PFSK-1 (cell line): ENCODE measurements at regions not wholly inside any gene's neighbourhood (a gene's known extent, or its start where the extent isn't known, plus 50 kb on each side); places are given as distances from the start of the nearest gene placed in this dataset.

Experiments used
- FOXP2 ChIP-seq: optimal IDR thresholded peaks from 2 replicates; pipeline ENCODE3; 2011; ENCODE audit warnings: borderline replicate concordance, control low read depth, inconsistent platforms; ENCODE audit not compliant: insufficient read depth; ENCODE audit errors: extremely low read length, extremely low read depth
- POLR2AphosphoS5 ChIP-seq: IDR thresholded peaks from 2 replicates; pipeline ENCODE4 v1.6.1; 2012; ENCODE audit warnings: low read depth, mild to moderate bottlenecking, control low read depth, low read length, moderate library complexity
- SIN3A ChIP-seq: IDR thresholded peaks from 2 replicates; pipeline ENCODE4 v1.6.1; 2012; ENCODE audit warnings: mild to moderate bottlenecking, low read length, moderate library complexity, borderline replicate concordance; ENCODE audit not compliant: insufficient read depth
- TAF1 ChIP-seq: IDR thresholded peaks from 2 replicates; pipeline ENCODE4 v1.6.1; 2012; ENCODE audit warnings: low read length, control low read depth, borderline replicate concordance; ENCODE audit not compliant: insufficient read depth
- TF ChIP-seq, protein P1 (sequence below), 2 experiments: IDR thresholded peaks; 2 replicates each; pipeline versions ENCODE4 v1.6.1 to v1.8.0; 2011 to 2012; ENCODE audit warnings: low read depth in 2 of 2, low read length in 2 of 2, control low read depth in 1 of 2, inconsistent platforms in 1 of 2, mild to moderate bottlenecking in 1 of 2, moderate library complexity in 1 of 2; ENCODE audit not compliant: insufficient read depth in 1 of 2

GRCh38 chr4:111391829-111392228 lies 753.4 kb upstream of the FAM241A start:
- TF ChIP-seq FOXP2: no peak
- TF ChIP-seq, protein P1, sequence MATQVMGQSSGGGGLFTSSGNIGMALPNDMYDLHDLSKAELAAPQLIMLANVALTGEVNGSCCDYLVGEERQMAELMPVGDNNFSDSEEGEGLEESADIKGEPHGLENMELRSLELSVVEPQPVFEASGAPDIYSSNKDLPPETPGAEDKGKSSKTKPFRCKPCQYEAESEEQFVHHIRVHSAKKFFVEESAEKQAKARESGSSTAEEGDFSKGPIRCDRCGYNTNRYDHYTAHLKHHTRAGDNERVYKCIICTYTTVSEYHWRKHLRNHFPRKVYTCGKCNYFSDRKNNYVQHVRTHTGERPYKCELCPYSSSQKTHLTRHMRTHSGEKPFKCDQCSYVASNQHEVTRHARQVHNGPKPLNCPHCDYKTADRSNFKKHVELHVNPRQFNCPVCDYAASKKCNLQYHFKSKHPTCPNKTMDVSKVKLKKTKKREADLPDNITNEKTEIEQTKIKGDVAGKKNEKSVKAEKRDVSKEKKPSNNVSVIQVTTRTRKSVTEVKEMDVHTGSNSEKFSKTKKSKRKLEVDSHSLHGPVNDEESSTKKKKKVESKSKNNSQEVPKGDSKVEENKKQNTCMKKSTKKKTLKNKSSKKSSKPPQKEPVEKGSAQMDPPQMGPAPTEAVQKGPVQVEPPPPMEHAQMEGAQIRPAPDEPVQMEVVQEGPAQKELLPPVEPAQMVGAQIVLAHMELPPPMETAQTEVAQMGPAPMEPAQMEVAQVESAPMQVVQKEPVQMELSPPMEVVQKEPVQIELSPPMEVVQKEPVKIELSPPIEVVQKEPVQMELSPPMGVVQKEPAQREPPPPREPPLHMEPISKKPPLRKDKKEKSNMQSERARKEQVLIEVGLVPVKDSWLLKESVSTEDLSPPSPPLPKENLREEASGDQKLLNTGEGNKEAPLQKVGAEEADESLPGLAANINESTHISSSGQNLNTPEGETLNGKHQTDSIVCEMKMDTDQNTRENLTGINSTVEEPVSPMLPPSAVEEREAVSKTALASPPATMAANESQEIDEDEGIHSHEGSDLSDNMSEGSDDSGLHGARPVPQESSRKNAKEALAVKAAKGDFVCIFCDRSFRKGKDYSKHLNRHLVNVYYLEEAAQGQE (IDR thresholded peaks at IDR 0.05; ENCODE audit: insufficient read depth in 1 of 2, low read depth in 2 of 2, low read length in 2 of 2): no peak
- TF ChIP-seq POLR2AphosphoS5: no peak
- TF ChIP-seq TAF1: no peak
- no peak for TF ChIP-seq SIN3A

- TF ChIP-seq SIN3A (no peak), FOXP2 (no peak), TAF1 (no peak), POLR2AphosphoS5 (no peak)
- TF ChIP-seq, protein P1 (IDR thresholded peaks at IDR 0.05; ENCODE audit: insufficient read depth in 1 of 2, low read depth in 2 of 2, low read length in 2 of 2): no peak
Measured at GRCh38 chr4:111393781-111394180, 751.5 kb upstream of the FAM241A start.

DNA sequence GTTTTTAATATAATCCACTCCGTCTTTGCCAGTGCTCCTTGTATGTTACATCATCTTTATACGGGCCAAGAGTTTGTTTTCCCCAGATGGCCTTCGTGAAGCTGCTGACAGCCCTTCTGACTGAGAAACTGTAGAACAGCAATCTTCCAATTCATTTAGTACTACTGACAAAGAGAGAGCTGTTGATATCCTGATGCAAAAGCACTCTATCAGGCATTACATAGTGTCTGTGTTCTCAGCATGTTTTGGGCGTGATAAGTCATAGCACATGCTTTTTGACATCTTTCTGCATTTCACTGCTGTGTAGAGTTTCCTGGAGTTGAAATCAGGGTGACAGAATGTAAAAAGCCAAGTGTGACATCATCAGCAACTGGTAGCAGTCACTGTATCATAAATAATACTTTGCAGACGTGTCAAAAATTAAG lies 746.3 kb upstream of the FAM241A start:
- TF ChIP-seq FOXP2 (no peak), POLR2AphosphoS5 (no peak), SIN3A (no peak), TAF1 (no peak)
- TF ChIP-seq, protein P1 (IDR thresholded peaks at IDR 0.05; ENCODE audit: insufficient read depth in 1 of 2, low read depth in 2 of 2, low read length in 2 of 2): no peak

DNA sequence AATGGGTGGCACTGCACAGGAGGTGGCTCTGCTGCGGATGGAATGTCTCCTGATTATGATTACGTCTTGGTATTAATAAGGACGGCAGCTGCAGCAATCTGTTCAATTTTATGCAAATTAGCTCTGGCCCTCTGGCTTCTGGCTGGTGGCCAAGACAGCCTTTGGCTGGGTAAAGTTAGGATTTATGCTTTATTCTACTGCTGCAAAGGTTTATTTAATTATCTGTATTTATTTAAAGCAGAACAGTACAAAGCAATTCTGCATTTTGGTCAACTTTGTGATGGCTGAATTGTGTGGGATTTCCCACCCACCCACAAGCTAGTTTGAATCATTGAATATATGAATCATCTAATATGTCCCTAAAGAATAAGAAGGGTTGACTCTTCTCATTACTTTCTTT lies 745.6 kb upstream of the FAM241A start:
- TF ChIP-seq TAF1 (no peak), SIN3A (no peak), POLR2AphosphoS5 (no peak), FOXP2 (no peak)
- TF ChIP-seq, protein P1 (IDR thresholded peaks at IDR 0.05; ENCODE audit: insufficient read depth in 1 of 2, low read depth in 2 of 2, low read length in 2 of 2): no peak

DNA sequence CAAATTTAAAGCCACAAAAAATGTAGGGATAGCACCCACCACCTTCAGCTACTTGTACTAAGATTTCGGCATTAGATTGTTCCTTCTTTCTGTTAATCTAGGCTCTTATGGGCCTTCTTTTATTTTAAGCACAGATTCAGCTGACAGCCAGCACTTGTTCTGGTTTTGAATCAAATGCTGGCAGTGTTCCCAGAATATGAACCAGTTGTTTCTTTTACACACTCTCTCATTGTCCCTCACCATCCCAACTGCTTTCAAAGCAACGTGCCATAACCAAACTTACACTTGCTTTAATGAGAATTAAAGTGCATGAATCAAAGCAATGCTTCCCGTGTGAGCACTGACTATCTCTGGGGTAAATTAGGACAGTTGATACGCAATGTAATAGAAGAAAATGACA lies 744.5 kb upstream of the FAM241A start:
- TF ChIP-seq, protein P1 (IDR thresholded peaks at IDR 0.05; ENCODE audit: insufficient read depth in 1 of 2, low read depth in 2 of 2, low read length in 2 of 2): no peak
- TF ChIP-seq FOXP2 (no peak), POLR2AphosphoS5 (no peak), SIN3A (no peak), TAF1 (no peak)
